ENCODE measurements at regions not wholly inside any gene's neighbourhood (a gene's known extent, or its start where the extent isn't known, plus 50 kb on each side); places are given as distances from the start of the nearest gene placed in this dataset.

DNA sequence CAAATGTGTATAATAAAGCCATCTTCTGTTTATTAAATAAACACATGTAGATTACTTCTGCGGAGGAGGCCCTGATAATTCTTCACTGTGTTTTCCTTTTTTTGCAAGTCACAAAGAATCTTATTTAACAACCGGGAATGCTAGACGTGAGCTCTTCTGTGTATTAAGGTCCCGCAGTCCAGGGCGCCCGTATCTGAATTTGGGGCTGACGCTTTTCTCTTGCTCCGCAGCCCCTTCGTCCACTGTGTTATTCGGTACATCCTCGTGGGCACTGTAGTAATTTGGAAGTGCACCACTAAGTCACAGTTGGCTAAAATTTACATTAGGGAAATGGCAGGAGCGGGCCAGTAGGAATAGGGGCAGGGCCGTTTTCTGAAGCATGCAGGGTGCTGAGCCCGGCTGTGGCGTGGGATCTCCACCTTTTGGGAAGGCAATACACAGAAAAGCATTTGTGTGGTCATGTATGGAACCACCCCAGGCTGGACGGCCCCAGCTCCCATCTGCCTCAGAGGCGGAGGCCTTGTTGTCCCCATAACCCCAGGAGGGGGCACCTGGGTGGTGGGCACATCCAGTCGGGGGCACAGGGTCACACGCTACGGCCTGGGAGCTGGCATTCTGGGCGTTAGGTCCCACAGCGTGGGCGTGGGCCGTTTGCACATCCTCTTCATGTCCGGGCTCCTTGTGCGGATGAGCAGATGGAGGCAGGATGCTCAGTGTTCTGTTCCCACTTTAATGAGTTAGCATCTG is 258.7 kb upstream of the IRX4 start:
- no peaks in the 10 kb centered on the region for H3K36me3 ChIP-seq (ENCODE audit: control insufficient read depth, insufficient read depth, low read length)
- no peak for DNase-seq (ENCODE audit: low read depth)
- no peak overlapping the region for H3K4me3 ChIP-seq (ENCODE audit: low read depth, low read length)
- TF ChIP-seq, protein P1, sequence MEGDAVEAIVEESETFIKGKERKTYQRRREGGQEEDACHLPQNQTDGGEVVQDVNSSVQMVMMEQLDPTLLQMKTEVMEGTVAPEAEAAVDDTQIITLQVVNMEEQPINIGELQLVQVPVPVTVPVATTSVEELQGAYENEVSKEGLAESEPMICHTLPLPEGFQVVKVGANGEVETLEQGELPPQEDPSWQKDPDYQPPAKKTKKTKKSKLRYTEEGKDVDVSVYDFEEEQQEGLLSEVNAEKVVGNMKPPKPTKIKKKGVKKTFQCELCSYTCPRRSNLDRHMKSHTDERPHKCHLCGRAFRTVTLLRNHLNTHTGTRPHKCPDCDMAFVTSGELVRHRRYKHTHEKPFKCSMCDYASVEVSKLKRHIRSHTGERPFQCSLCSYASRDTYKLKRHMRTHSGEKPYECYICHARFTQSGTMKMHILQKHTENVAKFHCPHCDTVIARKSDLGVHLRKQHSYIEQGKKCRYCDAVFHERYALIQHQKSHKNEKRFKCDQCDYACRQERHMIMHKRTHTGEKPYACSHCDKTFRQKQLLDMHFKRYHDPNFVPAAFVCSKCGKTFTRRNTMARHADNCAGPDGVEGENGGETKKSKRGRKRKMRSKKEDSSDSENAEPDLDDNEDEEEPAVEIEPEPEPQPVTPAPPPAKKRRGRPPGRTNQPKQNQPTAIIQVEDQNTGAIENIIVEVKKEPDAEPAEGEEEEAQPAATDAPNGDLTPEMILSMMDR (IDR thresholded peaks at IDR 0.05; ENCODE audit: insufficient read depth, low read length, severe bottlenecking) = no peak
- H3K27me3 ChIP-seq (ENCODE audit: control insufficient read depth, insufficient read depth, low read length) = no peaks in the 10 kb centered on the region
- FAIRE-seq = no peak

DNA sequence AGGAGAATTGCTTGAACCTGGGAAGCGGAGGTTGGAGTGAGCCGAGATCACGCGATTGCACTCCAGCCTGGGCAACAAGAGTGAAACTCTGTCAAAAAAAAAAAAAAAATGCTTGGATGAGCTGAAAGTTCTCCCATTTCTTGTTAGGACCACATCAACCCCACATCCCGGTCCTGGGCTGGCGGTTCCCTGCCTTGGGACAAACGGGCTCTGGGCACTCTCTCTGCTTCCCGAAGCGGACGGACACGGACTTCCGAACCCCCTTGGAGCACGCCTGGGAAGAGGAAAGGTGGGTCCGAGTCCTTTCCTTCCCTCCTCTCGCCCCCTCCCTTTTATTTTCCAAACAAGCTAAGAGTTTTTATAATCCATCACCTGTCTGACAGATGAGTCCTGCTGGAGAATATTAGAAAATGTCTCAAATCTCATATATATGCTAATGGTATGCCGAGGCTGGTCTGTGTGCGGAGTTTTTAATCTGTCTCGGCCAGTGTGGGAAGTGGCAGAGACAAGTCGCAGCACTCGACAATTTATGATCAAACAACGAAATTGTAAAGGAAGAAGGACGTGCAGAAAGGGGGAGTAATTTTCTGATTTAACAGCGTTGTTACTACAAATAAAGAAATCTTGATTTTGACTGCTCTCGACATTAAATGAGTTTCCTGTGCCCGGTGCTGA is 257.9 kb upstream of the IRX4 start:
- Histone ChIP-seq H3K4me3 (ENCODE audit: low read depth, low read length) (no peak overlapping the region), H3K36me3 (ENCODE audit: control insufficient read depth, insufficient read depth, low read length) (no peaks in the 10 kb centered on the region), H3K27me3 (ENCODE audit: control insufficient read depth, insufficient read depth, low read length) (no peaks in the 10 kb centered on the region)
- no peak for DNase-seq (ENCODE audit: low read depth)
- no peak for FAIRE-seq
- TF ChIP-seq, protein P1 (IDR thresholded peaks at IDR 0.05; ENCODE audit: insufficient read depth, low read length, severe bottlenecking) = no peak

DNA sequence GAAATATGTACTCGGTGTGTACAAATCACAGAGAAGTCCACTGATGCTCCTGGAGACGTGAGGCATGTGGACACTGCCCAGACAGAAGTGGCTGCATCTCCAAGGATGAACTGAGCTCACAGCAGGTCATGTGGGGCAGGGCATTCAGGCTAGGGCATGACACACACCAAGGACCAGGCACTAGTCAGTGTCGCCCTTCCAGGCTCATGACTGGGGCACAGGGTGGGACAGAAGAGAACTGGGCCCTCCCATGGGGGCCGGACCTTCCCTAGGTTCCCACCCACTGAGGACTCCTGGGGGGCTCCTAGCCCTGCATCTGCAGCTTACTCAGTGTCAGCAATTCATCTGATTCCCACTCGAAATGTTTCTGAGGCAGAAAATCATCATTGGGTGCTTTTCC is 256.8 kb upstream of the IRX4 start:
- FAIRE-seq (no peak), DNase-seq (ENCODE audit: low read depth) (no peak)
- Histone ChIP-seq H3K36me3 (ENCODE audit: control insufficient read depth, insufficient read depth, low read length) (no peaks in the 10 kb centered on the region), H3K4me3 (ENCODE audit: low read depth, low read length) (no peak overlapping the region), H3K27me3 (ENCODE audit: control insufficient read depth, insufficient read depth, low read length) (no peaks in the 10 kb centered on the region)
- TF ChIP-seq, protein P1 (IDR thresholded peaks at IDR 0.05; ENCODE audit: insufficient read depth, low read length, severe bottlenecking) = no peak

DNA sequence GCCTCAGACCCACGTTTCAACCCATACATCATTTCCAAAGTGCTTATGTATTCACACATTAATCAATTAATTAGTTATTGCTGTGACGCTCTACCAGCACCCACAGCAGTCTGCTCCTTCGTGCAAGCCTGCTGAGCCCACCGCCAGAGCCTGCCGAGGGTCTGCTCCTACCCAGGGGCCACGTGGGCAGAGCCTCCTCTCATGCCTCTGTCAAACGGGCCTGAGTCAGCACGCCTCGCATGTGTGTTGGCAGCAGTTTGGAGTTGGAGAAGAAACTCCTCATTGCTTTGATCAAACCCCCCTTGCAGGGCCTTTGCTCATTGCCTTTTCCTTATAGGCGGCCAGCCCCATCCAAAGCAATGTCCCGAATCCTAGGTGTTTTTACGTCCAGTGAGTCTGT is 256.2 kb upstream of the IRX4 start:
- no peak for DNase-seq (ENCODE audit: low read depth)

DNA sequence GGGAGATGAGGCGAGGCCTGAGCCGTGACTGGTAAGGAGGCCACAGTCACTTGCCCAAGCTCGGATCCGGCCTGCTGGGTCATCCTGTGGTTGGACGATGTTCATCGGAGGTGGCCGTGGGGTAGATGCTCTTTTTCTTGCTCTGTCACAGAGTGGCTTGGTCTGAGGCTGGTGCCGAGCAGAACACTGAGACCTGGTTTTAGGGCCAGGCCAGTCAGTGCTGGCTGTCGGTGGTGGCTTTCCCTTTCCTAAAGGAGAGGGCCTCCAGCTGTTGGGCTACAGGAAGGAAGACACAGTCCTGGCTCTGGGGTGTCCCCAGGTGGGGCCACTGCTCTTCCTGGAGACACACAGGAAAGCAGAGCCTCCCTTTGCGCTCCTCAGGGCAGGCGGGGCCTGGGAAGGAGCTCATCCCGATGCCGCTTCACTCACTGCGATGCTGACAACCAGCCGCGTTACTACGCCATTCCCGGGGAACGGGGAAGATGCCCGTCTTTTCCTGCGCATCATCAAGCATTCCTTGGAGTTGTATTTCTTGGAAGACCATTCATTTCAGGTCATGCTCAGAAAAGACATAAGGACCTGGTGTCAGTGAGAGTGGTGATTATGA is 254.8 kb upstream of the IRX4 start:
- no peak for FAIRE-seq
- no peak for DNase-seq (ENCODE audit: low read depth)
- Histone ChIP-seq H3K4me3 (ENCODE audit: low read depth, low read length) (no peak overlapping the region), H3K36me3 (ENCODE audit: control insufficient read depth, insufficient read depth, low read length) (no peaks in the 10 kb centered on the region), H3K27me3 (ENCODE audit: control insufficient read depth, insufficient read depth, low read length) (no peaks in the 10 kb centered on the region)
- TF ChIP-seq, protein P1 (IDR thresholded peaks at IDR 0.05; ENCODE audit: insufficient read depth, low read length, severe bottlenecking) = no peak

More for the DNA sequence above, 256.2 kb upstream of the IRX4 start:
- H3K36me3 ChIP-seq (ENCODE audit: control insufficient read depth, insufficient read depth, low read length) = no peaks in the 10 kb centered on the region
- TF ChIP-seq, protein P1 (IDR thresholded peaks at IDR 0.05; ENCODE audit: insufficient read depth, low read length, severe bottlenecking) = no peak
- H3K4me3 ChIP-seq (ENCODE audit: low read depth, low read length) = no peak overlapping the region
- H3K27me3 ChIP-seq (ENCODE audit: control insufficient read depth, insufficient read depth, low read length) = no peaks in the 10 kb centered on the region
- no peak for FAIRE-seq
